ENCODE measurements at regions not wholly inside any gene's neighbourhood (a gene's known extent, or its start where the extent isn't known, plus 50 kb on each side); places are given as distances from the start of the nearest gene placed in this dataset.

DNA sequence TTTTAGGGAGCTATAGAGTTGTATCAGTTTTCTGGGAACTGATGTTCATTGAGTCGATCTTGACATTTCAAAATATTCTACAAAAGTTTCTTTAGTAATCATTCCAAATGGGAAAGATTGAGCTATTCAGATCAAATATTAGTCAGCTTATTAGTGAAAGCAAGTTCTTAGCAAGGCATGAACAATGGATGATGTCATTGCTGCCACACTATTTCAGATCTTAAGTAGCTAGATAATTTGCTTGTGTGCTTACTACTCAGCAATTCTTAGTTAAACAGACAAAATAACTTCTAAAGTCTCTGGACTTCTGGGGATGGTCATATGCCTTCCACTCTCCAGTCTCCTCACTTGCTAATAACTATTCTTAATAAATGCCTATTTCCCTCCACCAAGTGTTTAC is 69.0 kb upstream of the CDH8 start:
- H3K27me3 Mint-ChIP-seq, result no peaks in the 10 kb centered on the region
- intact Hi-C loops (cut with DNase I, micrococcal nuclease), result no loop called here
- ATAC-seq (no peak), DNase-seq (no peak)
- ChIA-PET POLR2A (no interaction called here), CTCF (no interaction called here)
- H3K27ac Mint-ChIP-seq, result no peak overlapping the region
- no peaks in the 10 kb centered on the region for H3K9me3 Mint-ChIP-seq (ENCODE audit: low read depth)
- no peak overlapping the region for H3K4me3 Mint-ChIP-seq
- no peaks in the 10 kb centered on the region for H3K36me3 Mint-ChIP-seq (ENCODE audit: low read depth)
- H3K4me1 Mint-ChIP-seq, result no peaks in the 10 kb centered on the region

DNA sequence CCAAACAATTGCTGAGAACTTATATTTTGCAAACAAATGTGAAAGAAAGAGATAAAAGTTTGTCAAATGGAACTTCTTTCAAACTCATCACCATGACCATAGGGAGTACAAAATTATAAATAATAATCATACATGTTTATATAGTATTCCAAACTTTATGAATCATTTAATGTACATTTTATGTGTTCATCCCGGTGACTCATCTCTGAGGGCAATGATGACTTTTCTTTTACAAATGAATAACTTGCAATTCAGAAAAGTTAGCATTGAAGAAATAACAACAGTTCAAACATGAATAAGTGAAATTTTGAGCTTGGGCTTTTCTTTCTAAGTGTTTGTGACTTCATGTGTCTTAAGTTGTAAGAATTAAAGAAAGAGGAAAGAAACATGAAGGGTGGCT is 66.3 kb upstream of the CDH8 start:
- Mint-ChIP-seq H3K4me1 (no peaks in the 10 kb centered on the region), H3K4me3 (no peak overlapping the region), H3K36me3 (ENCODE audit: low read depth) (no peaks in the 10 kb centered on the region), H3K27ac (no peak overlapping the region), H3K9me3 (ENCODE audit: low read depth) (peaks cover 4% of the 10 kb centered on the region), H3K27me3 (no peaks in the 10 kb centered on the region)
- ChIA-PET CTCF (no interaction called here), POLR2A (no interaction called here)
- ATAC-seq (no peak), DNase-seq (no peak)
- intact Hi-C loops (cut with DNase I, micrococcal nuclease), result no loop called here

DNA sequence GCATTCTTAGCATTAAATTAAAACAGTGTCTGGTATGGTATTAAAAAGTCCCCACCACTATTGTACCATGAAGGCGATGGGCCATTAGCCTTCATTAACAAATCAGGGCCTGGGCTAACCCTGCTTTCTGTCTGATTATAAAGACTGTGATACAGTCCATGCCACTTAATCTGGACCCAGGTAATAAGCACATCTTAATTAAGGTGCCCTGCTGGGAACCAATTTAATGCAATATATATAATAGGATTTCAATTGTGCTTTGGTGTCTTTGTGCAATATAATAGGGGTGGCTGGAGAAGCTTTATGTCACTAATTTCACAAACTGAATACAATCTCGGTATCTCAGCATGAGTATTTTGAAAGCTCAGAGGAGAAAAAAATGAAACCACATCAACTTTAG is 64.4 kb upstream of the CDH8 start:
- Mint-ChIP-seq H3K4me3 (no peak overlapping the region), H3K36me3 (ENCODE audit: low read depth) (no peaks in the 10 kb centered on the region), H3K27me3 (no peaks in the 10 kb centered on the region), H3K9me3 (ENCODE audit: low read depth) (peaks cover 4% of the 10 kb centered on the region), H3K27ac (no peak overlapping the region), H3K4me1 (no peaks in the 10 kb centered on the region)
- POLR2A ChIA-PET, result no interaction called here
- DNase-seq (no peak), ATAC-seq (no peak)
- CTCF ChIA-PET, result no interaction called here
- intact Hi-C loops (cut with DNase I, micrococcal nuclease), result no loop called here

DNA sequence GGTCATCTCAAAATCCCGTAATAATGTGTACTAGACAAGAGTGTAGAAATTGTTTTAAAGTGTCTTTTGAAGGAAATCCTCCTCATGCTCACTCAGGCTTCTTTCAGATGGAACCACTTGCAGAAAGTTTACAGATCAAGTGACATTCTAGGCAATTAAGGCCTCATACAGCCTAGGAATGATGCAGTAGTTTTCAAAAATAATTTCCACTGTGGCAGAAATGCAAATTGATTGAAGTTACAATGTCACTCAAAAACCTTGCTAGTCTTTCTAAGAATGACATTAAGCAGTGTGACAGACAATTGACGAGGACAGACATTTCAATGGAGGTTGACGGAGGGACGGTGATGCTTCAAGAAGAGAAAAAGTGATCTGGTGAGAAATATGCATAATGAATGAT is 53.5 kb upstream of the CDH8 start:
- CTCF ChIA-PET, result no interaction called here

DNA sequence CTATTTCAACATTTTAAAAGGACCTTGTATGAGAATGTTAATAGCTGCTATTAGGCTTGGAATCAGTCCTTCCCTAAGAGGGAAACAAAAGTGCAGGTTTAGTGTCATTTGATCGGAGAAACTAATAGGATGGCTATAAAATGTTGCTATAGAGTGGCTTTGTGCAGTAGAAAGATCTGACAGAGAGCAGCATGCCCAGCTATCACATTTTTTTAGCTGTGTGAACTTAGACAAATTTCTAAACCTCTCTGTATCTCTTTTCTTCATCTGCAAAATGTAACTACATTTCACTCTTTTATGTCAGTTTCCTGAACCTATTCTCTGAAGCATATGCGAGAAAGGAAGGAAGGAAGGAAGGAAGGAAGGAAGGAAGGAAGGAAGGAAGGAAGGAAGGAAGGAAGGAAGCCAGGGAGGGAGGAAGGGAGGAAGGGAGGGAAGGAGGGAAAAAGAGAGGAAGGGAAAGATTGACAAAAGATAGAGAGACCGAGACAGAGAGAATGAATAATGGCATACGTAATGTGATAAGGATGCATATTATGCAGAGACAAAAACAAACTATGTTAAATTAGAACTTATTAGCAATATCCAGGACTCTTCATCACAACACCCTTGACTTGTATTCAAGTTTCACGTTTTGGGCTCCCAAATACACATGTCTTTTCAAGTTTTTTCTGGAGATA is 52.6 kb upstream of the CDH8 start:
- Mint-ChIP-seq H3K9me3 (ENCODE audit: low read depth) (peaks cover 9% of the 10 kb centered on the region), H3K4me1 (no peaks in the 10 kb centered on the region), H3K27ac (no peak overlapping the region), H3K27me3 (no peaks in the 10 kb centered on the region), H3K4me3 (no peak overlapping the region), H3K36me3 (ENCODE audit: low read depth) (no peaks in the 10 kb centered on the region)
- ATAC-seq (no peak), DNase-seq (no peak)
- CTCF ChIA-PET, result no interaction called here
- POLR2A ChIA-PET, result no interaction called here
- intact Hi-C loops (cut with DNase I, micrococcal nuclease), result no loop called here

More for the DNA sequence above, 53.5 kb upstream of the CDH8 start:
- no peak for ATAC-seq
- Mint-ChIP-seq H3K27me3 (no peaks in the 10 kb centered on the region), H3K4me1 (no peaks in the 10 kb centered on the region), H3K4me3 (no peak overlapping the region), H3K27ac (no peak overlapping the region), H3K9me3 (ENCODE audit: low read depth) (peaks cover 9% of the 10 kb centered on the region), H3K36me3 (ENCODE audit: low read depth) (no peaks in the 10 kb centered on the region)
- intact Hi-C loops (cut with DNase I, micrococcal nuclease), result no loop called here
- POLR2A ChIA-PET, result no interaction called here
- no peak for DNase-seq
